ENCODE measurements at regions not wholly inside any gene's neighbourhood (a gene's known extent, or its start where the extent isn't known, plus 50 kb on each side); places are given as distances from the start of the nearest gene placed in this dataset.
"Not testable (repeated sequence)": the region's sequence is repeated elsewhere in the genome, so short reads cannot be mapped to it uniquely, and the experiment has no call there.

DNA sequence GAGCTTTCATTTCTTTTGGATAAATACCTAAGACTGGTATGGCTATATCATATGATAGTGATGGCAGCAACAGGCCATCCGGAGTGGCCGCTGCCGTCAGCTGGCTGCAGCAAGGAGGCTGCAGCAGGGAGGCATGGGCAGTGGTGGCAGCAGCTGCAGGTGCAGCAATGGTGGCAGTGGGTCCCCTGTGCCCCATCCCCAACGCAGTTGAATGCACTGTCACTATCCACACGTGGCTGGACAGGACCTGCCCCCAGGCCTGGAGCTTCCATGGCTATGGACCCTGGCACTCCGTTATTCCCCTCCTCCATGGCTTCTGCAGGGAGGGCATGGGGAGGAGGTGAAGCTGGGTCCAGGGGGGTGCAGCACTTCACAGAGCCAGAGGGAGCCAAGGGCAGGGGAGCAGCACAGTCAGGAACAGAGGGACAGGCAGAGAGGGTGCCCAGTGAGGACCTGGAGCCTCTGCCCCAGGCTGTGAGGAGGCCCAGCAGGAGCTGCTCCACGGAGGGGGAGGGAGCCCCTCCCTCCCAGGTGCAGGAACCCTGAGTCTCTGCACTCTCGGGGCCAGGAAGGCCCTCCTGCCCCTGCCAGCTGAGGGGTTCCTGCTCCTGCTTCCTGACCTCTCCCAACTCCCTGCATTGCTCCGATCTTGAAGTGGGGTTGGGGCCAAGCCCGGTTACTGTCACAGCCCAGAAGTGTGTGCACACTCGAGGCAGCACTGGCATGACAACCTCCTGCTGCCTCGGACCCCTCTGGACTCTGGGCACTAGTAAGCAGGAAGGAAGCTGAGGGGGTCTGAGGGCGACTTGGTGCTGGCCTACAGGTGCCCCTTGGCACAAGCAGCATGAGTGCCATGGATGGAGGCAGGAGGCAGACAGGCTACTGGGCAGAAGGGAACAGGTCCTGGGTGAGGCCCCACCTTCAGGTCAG, 466.3 kb downstream of the GUCY1A2 start:
- Histone ChIP-seq H3K4me1 (no peaks in the 10 kb centered on the region), H3K9me3 (peaks cover 0 to 11% of the 10 kb centered on the region in 2 donors), H3K4me3 (no peak overlapping the region), H3K27me3 (no peaks in the 10 kb centered on the region), H3K27ac (no peak overlapping the region), H3K36me3 (no peaks in the 10 kb centered on the region)
- intact Hi-C loops (cut with DNase I; ENCODE audit: low total_unique reads) = loop anchor here (5.0 kb wide), 1 partner anchor 680 kb away; no protein-coding TSS in a partner anchor
- no peak for DNase-seq (ENCODE audit: low spot score in 2 of 2)
- TF ChIP-seq POLR2AphosphoS5 (IDR thresholded peaks at IDR 0.05) (no peak), POLR2A (IDR thresholded peaks at IDR 0.05) (no peak)
- TF ChIP-seq, protein P1, sequence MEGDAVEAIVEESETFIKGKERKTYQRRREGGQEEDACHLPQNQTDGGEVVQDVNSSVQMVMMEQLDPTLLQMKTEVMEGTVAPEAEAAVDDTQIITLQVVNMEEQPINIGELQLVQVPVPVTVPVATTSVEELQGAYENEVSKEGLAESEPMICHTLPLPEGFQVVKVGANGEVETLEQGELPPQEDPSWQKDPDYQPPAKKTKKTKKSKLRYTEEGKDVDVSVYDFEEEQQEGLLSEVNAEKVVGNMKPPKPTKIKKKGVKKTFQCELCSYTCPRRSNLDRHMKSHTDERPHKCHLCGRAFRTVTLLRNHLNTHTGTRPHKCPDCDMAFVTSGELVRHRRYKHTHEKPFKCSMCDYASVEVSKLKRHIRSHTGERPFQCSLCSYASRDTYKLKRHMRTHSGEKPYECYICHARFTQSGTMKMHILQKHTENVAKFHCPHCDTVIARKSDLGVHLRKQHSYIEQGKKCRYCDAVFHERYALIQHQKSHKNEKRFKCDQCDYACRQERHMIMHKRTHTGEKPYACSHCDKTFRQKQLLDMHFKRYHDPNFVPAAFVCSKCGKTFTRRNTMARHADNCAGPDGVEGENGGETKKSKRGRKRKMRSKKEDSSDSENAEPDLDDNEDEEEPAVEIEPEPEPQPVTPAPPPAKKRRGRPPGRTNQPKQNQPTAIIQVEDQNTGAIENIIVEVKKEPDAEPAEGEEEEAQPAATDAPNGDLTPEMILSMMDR (IDR thresholded peaks at IDR 0.05) = no peak

DNA sequence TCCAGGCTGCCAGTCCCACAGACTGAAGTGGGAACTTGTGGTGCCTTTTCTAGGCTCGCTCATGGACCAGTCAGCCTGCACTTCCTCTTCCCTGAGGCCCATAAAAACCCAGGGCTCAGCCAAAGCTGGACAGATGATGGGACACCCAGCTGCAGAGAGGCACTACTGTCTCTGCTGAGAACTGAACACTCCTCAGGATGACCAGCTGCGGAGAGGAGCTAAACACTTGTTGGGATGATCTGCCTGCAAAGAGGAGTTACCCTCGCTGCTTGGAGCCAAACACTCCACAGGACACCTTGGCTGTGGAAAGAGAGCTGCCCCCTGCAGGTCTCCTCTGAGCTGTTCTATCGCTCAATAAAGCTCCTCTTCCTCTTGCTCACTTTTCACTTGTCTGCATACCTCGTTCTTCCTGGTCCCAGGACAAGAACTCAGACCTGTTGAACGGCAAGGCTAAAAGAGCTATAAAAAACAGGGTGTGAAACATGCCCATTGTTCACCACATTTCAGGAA, 465.5 kb downstream of the GUCY1A2 start:
- Histone ChIP-seq H3K4me1 (no peaks in the 10 kb centered on the region), H3K36me3 (no peaks in the 10 kb centered on the region), H3K4me3 (no peak overlapping the region), H3K27me3 (no peaks in the 10 kb centered on the region), H3K9me3 (peaks cover 0 to 11% of the 10 kb centered on the region in 2 donors), H3K27ac (no peak overlapping the region)
- intact Hi-C loops (cut with DNase I; ENCODE audit: low total_unique reads) = loop anchor here (5.0 kb wide), 1 partner anchor 680 kb away; no protein-coding TSS in a partner anchor
- TF ChIP-seq POLR2A (IDR thresholded peaks at IDR 0.05) (no peak), POLR2AphosphoS5 (IDR thresholded peaks at IDR 0.05) (no peak)
- TF ChIP-seq, protein P1 (IDR thresholded peaks at IDR 0.05) = no peak
- no peak for DNase-seq (ENCODE audit: low spot score in 2 of 2)

DNA sequence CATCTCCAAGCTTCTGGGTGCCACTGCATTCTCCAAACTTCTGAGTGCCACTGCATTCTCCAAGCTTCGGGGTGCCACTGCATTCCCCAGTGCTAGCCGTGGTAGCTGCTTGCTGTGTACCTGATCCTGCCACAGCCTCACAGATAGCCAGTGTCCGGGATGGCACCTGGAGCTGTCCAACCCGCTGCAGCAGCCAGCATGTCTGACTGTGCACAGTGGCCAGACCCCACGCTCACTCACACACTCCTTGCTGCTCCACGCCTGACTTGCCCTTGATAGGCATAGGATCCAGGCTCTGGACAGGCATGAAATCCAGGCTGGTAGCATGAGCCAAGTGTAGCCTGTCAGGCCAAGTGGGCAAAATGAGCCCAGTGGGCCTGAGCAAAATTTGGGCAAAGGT, 465.0 kb downstream of the GUCY1A2 start:
- TF ChIP-seq POLR2A (IDR thresholded peaks at IDR 0.05) (no peak), POLR2AphosphoS5 (IDR thresholded peaks at IDR 0.05) (no peak)
- TF ChIP-seq, protein P1 (IDR thresholded peaks at IDR 0.05) = no peak
- Histone ChIP-seq H3K36me3 (no peaks in the 10 kb centered on the region), H3K4me3 (no peak overlapping the region), H3K27me3 (no peaks in the 10 kb centered on the region), H3K9me3 (peaks cover 0 to 11% of the 10 kb centered on the region in 2 donors), H3K27ac (no peak overlapping the region), H3K4me1 (no peaks in the 10 kb centered on the region)
- intact Hi-C loops (cut with DNase I; ENCODE audit: low total_unique reads) = loop anchor here (5.0 kb wide), 1 partner anchor 681 kb away; no protein-coding TSS in a partner anchor
- DNase-seq (ENCODE audit: low spot score in 2 of 2) = no peak

DNA sequence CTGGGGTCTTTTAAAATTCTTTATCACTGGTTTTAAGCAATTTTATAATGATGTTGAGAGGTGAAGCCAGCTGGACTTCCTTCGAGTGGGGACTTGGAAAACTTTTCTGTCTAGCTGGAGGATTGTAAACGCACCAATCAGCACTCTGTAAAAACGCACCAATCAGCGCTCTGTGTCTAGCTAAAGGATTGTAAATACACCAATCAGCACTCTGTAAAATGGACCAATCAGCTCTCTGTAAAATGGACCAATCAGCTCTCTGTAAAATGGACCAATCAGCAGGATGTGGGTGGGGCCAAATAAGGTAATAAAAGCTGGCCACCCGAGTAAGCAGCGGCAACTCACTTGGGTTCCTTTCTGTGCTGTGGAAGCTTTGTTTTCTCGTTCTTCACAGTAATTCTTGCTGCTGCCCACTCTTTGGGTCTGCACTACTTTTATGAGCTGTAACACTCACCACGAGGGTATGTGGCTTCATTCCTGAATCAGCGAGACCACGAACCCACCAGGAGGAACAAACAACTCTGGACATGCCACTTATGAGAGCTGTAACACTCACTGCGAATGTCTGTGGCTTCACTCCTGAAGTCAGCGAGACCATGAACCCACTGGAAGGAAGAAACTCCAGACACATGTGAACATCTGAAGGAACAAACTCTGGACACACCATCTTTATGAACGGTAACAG, 462.6 kb downstream of the GUCY1A2 start:
- H3K27ac ChIP-seq; H3K4me3 ChIP-seq; intact Hi-C loops (cut with DNase I; ENCODE audit: low total_unique reads); H3K36me3 ChIP-seq; H3K4me1 ChIP-seq; DNase-seq (ENCODE audit: low spot score in 2 of 2); H3K27me3 ChIP-seq: not testable (repeated sequence)
- H3K9me3 ChIP-seq = peaks cover 0 to 11% of the 10 kb centered on the region in 2 donors

DNA sequence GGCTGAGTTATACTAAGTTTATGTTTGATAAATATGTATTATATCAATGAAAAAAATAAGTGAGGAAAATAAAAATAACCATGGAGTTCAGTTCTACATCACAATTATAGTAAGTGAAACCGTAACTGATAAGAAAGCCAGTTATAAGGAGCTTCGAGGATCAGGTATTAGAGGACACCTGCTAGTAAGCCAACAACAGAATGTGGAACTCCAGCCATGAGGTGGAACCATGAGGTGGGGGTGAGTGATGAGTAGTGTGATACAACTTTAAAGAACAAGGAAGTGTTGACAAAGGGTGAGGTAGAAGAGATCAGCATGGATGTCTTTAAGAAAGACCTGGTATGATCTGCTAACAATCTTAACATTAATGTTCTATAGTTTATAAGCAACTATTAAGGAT, 452.9 kb downstream of the GUCY1A2 start:
- Histone ChIP-seq H3K27me3 (no peaks in the 10 kb centered on the region), H3K4me3 (no peak overlapping the region), H3K4me1 (no peaks in the 10 kb centered on the region), H3K36me3 (no peaks in the 10 kb centered on the region), H3K27ac (no peak overlapping the region), H3K9me3 (no peaks in the 10 kb centered on the region)
- TF ChIP-seq POLR2AphosphoS5 (IDR thresholded peaks at IDR 0.05) (no peak), POLR2A (IDR thresholded peaks at IDR 0.05) (no peak)
- TF ChIP-seq, protein P1 (IDR thresholded peaks at IDR 0.05) = no peak
- no peak for DNase-seq (ENCODE audit: low spot score in 2 of 2)
- intact Hi-C loops (cut with DNase I; ENCODE audit: low total_unique reads) = no loop called here

All from breast epithelium (tissue), 4 donors.